T-cell (primary cell): ENCODE measurements at regions not wholly inside any gene's neighbourhood (a gene's known extent, or its start where the extent isn't known, plus 50 kb on each side); places are given as distances from the start of the nearest gene placed in this dataset.

ENCODE experiments used
- ATAC-seq, 4 experiments: fragments of 200-7000 bp in 3 of 4; fragments of 150-1000 bp in 1 of 4; cut with Tn5 transposase; replicated peaks in 1 of 4; 1 replicate in 3 of 4; 2 replicates in 1 of 4; pipeline ENCODE4 v1.10.0; 2021; ENCODE audit warnings: moderate library complexity in 3 of 4, mild to moderate bottlenecking in 2 of 4, moderate number of reproducible peaks in 1 of 4
- CTCF ChIA-PET, 2 donors: fragments of 300-600 bp; sonication (Branson Sonifier 250); formaldehyde crosslinking; loops; one replicate each; lab custom pipeline; 2022; ENCODE audit warnings: antibody characterized with exemption in 2 of 2; lab: Charles Lee
- POLR2A ChIA-PET, 2 donors: fragments of 300-600 bp; sonication (Branson Sonifier 250); formaldehyde crosslinking; loops; one replicate each; lab custom pipeline; 2022; ENCODE audit warnings: antibody characterized with exemption in 2 of 2; lab: Charles Lee
- DNase-seq, 35 experiments: peaks; one replicate each; pipeline versions ENCODE4 v3.0.0 to v3.0.0-alpha.2; 2013 to 2023
- H3K27ac ChIP-seq: one replicate; pipeline ENCODE4 v1.5.1; 2013; ENCODE audit warnings: low read length
- H3K27me3 ChIP-seq, 2 experiments: replicated peaks in 1 of 2; 1 replicate in 1 of 2; 2 replicates in 1 of 2; pipeline versions ENCODE4 v1.6.1 to v1.7.0; 2013; ENCODE audit warnings: low read length in 1 of 2, mixed read lengths in 1 of 2; ENCODE audit not compliant: control insufficient read depth in 2 of 2, insufficient read depth in 2 of 2; ENCODE audit errors: extremely low read depth in 1 of 2
- H3K36me3 ChIP-seq, 2 donors: 1 replicate in 1 of 2; 2 replicates in 1 of 2; pipeline versions ENCODE4 v1.6.1 to v1.7.0; 2013; ENCODE audit warnings: low read length in 1 of 2; ENCODE audit not compliant: control insufficient read depth in 2 of 2, insufficient read depth in 1 of 2; ENCODE audit errors: extremely low read depth in 1 of 2
- H3K4me1 ChIP-seq, 2 experiments: 1 replicate in 1 of 2; 2 replicates in 1 of 2; pipeline versions ENCODE4 v1.6.1 to v1.7.0; 2013; ENCODE audit warnings: low read length in 2 of 2, mixed read lengths in 1 of 2; ENCODE audit not compliant: insufficient read depth in 2 of 2, control insufficient read depth in 1 of 2; ENCODE audit errors: extremely low read depth in 1 of 2
- H3K4me3 ChIP-seq, 2 donors: 1 replicate in 1 of 2; 2 replicates in 1 of 2; pipeline versions ENCODE4 v1.5.1 to v1.7.0; 2013; ENCODE audit warnings: mild to moderate bottlenecking in 2 of 2, low read length in 1 of 2, moderate library complexity in 1 of 2; ENCODE audit not compliant: control insufficient read depth in 1 of 2; ENCODE audit errors: extremely low read depth in 1 of 2
- H3K9me3 ChIP-seq: 2 replicates; pipeline ENCODE4 v1.7.0; 2013
- H3K27ac Mint-ChIP-seq, 2 donors: one replicate each; pipeline ENCODE4 v1.8.0; 2020 to 2021; ENCODE audit warnings: mild to moderate bottlenecking in 2 of 2, mixed read lengths in 2 of 2
- H3K27me3 Mint-ChIP-seq, 2 donors: one replicate each; pipeline ENCODE4 v1.8.0; 2021 to 2022; ENCODE audit warnings: mixed read lengths in 2 of 2
- H3K36me3 Mint-ChIP-seq: one replicate; pipeline ENCODE4 v1.8.0; 2021; ENCODE audit warnings: mixed read lengths
- H3K4me1 Mint-ChIP-seq, 3 donors: one replicate each; pipeline ENCODE4 v1.8.0; 2020 to 2022; ENCODE audit warnings: mixed read lengths in 3 of 3, mild to moderate bottlenecking in 1 of 3
- H3K4me3 Mint-ChIP-seq, 3 donors: one replicate each; pipeline ENCODE4 v1.8.0; 2020 to 2022; ENCODE audit warnings: mild to moderate bottlenecking in 3 of 3, mixed read lengths in 3 of 3, moderate library complexity in 3 of 3
- H3K9me3 Mint-ChIP-seq, 3 donors: one replicate each; pipeline ENCODE4 v1.8.0; 2020 to 2022; ENCODE audit warnings: mixed read lengths in 3 of 3
- WGBS: methylation state at CpG from one replicate; pipeline ENCODE4 v1.1.5; 2013; ENCODE audit warnings: missing lambda C conversion rate; ENCODE audit not compliant: insufficient coverage; 5-methylcytosine and 5-hydroxymethylcytosine counted together

- ATAC-seq (no peak), DNase-seq (no peak)
- WGBS, result no CpG with 5 or more reads among the region's 3 CpGs
- H3K4me3 Mint-ChIP-seq, result no peak overlapping the region
- ChIA-PET POLR2A (no interaction called here), CTCF (no interaction called here)
- peaks cover 0 to 3% (median 0%) of the 10 kb centered on the region in 3 donors for H3K9me3 Mint-ChIP-seq
- no peaks in the 10 kb centered on the region for H3K4me1 Mint-ChIP-seq
- Histone ChIP-seq H3K27me3 (no peaks in the 10 kb centered on the region), H3K36me3 (no peaks in the 10 kb centered on the region), H3K9me3 (no peaks in the 10 kb centered on the region), H3K4me3 (no peak overlapping the region), H3K27ac (no peak overlapping the region), H3K4me1 (no peaks in the 10 kb centered on the region)
- no peaks in the 10 kb centered on the region for H3K36me3 Mint-ChIP-seq
- H3K27me3 Mint-ChIP-seq, result peaks cover 0 to 8% of the 10 kb centered on the region in 2 donors
- H3K27ac Mint-ChIP-seq, result no peak overlapping the region
Observed at GRCh38 chr20:22352019-22352418, 232.4 kb downstream of the FOXA2 start.

- no peak overlapping the region for H3K4me3 Mint-ChIP-seq
- no peaks in the 10 kb centered on the region for H3K27me3 ChIP-seq
- POLR2A ChIA-PET, result no interaction called here
- CTCF ChIA-PET, result interaction anchor here in 1 of 2 donors (0.9 to 1.0 kb wide), 2 partner anchors 9 to 10 kb away, joined by 3 to 4 read pairs; no protein-coding TSS in a partner anchor
- H3K9me3 ChIP-seq, result no peaks in the 10 kb centered on the region
- H3K4me1 Mint-ChIP-seq, result no peaks in the 10 kb centered on the region
- no peaks in the 10 kb centered on the region for H3K36me3 ChIP-seq
- H3K4me1 ChIP-seq, result no peaks in the 10 kb centered on the region
- peaks cover 0 to 3% (median 0%) of the 10 kb centered on the region in 3 donors for H3K9me3 Mint-ChIP-seq
- WGBS, result 92% methylated on average over 2 of the region's 4 CpGs
- peaks cover 0 to 8% of the 10 kb centered on the region in 2 donors for H3K27me3 Mint-ChIP-seq
- H3K4me3 ChIP-seq, result no peak overlapping the region
- no peak overlapping the region for H3K27ac Mint-ChIP-seq
- no peaks in the 10 kb centered on the region for H3K36me3 Mint-ChIP-seq
- DNase-seq (no peak), ATAC-seq (no peak)
- H3K27ac ChIP-seq, result no peak overlapping the region
Observed at GRCh38 chr20:22350624-22351023, 233.7 kb downstream of the FOXA2 start.

GRCh38 chr20:22348010-22348409, 236.4 kb downstream of the FOXA2 start:
- Histone ChIP-seq H3K27me3 (no peaks in the 10 kb centered on the region), H3K9me3 (no peaks in the 10 kb centered on the region), H3K4me3 (no peak overlapping the region), H3K36me3 (no peaks in the 10 kb centered on the region), H3K27ac (no peak overlapping the region), H3K4me1 (no peaks in the 10 kb centered on the region)
- no peak overlapping the region for H3K4me3 Mint-ChIP-seq
- ChIA-PET POLR2A (no interaction called here), CTCF (no interaction called here)
- H3K36me3 Mint-ChIP-seq, result no peaks in the 10 kb centered on the region
- 60% methylated on average over 1 of the region's 4 CpGs for WGBS
- H3K4me1 Mint-ChIP-seq, result no peaks in the 10 kb centered on the region
- H3K27me3 Mint-ChIP-seq, result peaks cover 0 to 8% of the 10 kb centered on the region in 2 donors
- DNase-seq, result no peak
- H3K27ac Mint-ChIP-seq, result no peak overlapping the region
- H3K9me3 Mint-ChIP-seq, result peaks cover 0 to 3% (median 0%) of the 10 kb centered on the region in 3 donors
- ATAC-seq, result no peak

GRCh38 chr20:22346716-22347115, 237.7 kb downstream of the FOXA2 start:
- DNase-seq, result no peak
- H3K27me3 ChIP-seq, result no peaks in the 10 kb centered on the region
- no peaks in the 10 kb centered on the region for H3K36me3 ChIP-seq
- no peaks in the 10 kb centered on the region for H3K36me3 Mint-ChIP-seq
- ATAC-seq, result no peak
- H3K4me3 Mint-ChIP-seq, result no peak overlapping the region
- no peak overlapping the region for H3K27ac ChIP-seq
- H3K4me3 ChIP-seq, result no peak overlapping the region
- ChIA-PET POLR2A (no interaction called here), CTCF (no interaction called here)
- H3K27me3 Mint-ChIP-seq, result peaks cover 0 to 5% of the 10 kb centered on the region in 2 donors
- no peak overlapping the region for H3K27ac Mint-ChIP-seq
- WGBS, result 0% methylated on average over 1 of the region's 4 CpGs
- H3K4me1 ChIP-seq, result no peaks in the 10 kb centered on the region
- no peaks in the 10 kb centered on the region for H3K4me1 Mint-ChIP-seq
- no peaks in the 10 kb centered on the region for H3K9me3 Mint-ChIP-seq
- H3K9me3 ChIP-seq, result no peaks in the 10 kb centered on the region

- DNase-seq, result no peak
Observed at GRCh38 chr20:22343612-22344011, 240.8 kb downstream of the FOXA2 start.

GRCh38 chr20:22342410-22342809, 242.0 kb downstream of the FOXA2 start:
- H3K9me3 ChIP-seq, result no peaks in the 10 kb centered on the region
- no peak overlapping the region for H3K4me3 ChIP-seq
- no CpG with 5 or more reads among the region's 4 CpGs for WGBS
- no peaks in the 10 kb centered on the region for H3K9me3 Mint-ChIP-seq
- H3K36me3 Mint-ChIP-seq, result no peaks in the 10 kb centered on the region
- ChIA-PET CTCF (interaction anchor here in 1 of 2 donors (0.9 kb wide), 1 partner anchor 8 kb away, joined by 3 read pairs; no protein-coding TSS in a partner anchor), POLR2A (interaction anchor here in 1 of 2 donors (0.7 kb wide), 1 partner anchor 1266 kb away, joined by 3 read pairs; no protein-coding TSS in a partner anchor)
- ATAC-seq, result no peak
- no peaks in the 10 kb centered on the region for H3K36me3 ChIP-seq
- H3K27me3 Mint-ChIP-seq, result peaks cover 0 to 5% of the 10 kb centered on the region in 2 donors
- no peaks in the 10 kb centered on the region for H3K27me3 ChIP-seq
- no peaks in the 10 kb centered on the region for H3K4me1 ChIP-seq
- H3K4me1 Mint-ChIP-seq, result peaks cover 0 to 5% (median 4%) of the 10 kb centered on the region in 3 donors
- H3K27ac Mint-ChIP-seq, result no peak overlapping the region
- no peak for DNase-seq
- H3K4me3 Mint-ChIP-seq, result no peak overlapping the region
- no peak overlapping the region for H3K27ac ChIP-seq

More at GRCh38 chr20:22343612-22344011, 240.8 kb downstream of the FOXA2 start:
- Histone ChIP-seq H3K4me3 (no peak overlapping the region), H3K27ac (no peak overlapping the region), H3K27me3 (no peaks in the 10 kb centered on the region), H3K4me1 (no peaks in the 10 kb centered on the region), H3K36me3 (no peaks in the 10 kb centered on the region), H3K9me3 (no peaks in the 10 kb centered on the region)
- H3K27ac Mint-ChIP-seq, result no peak overlapping the region
- no peak overlapping the region for H3K4me3 Mint-ChIP-seq
- H3K27me3 Mint-ChIP-seq, result no peaks in the 10 kb centered on the region
- ChIA-PET CTCF (no interaction called here), POLR2A (no interaction called here)
- WGBS, result 96% methylated on average over 25 of the region's 29 CpGs
- no peaks in the 10 kb centered on the region for H3K36me3 Mint-ChIP-seq
- no peak for ATAC-seq
- peaks cover 0 to 5% (median 4%) of the 10 kb centered on the region in 3 donors for H3K4me1 Mint-ChIP-seq
- H3K9me3 Mint-ChIP-seq, result no peaks in the 10 kb centered on the region
